Non-pigmented ciliary epithelial cell (primary cell): ENCODE measurements at regions not wholly inside any gene's neighbourhood (a gene's known extent, or its start where the extent isn't known, plus 50 kb on each side); places are given as distances from the start of the nearest gene placed in this dataset.

ENCODE experiments used
- DNase-seq: peaks from one replicate; pipeline ENCODE4 v3.0.0-alpha.2; 2010; ENCODE audit warnings: low read depth

DNA sequence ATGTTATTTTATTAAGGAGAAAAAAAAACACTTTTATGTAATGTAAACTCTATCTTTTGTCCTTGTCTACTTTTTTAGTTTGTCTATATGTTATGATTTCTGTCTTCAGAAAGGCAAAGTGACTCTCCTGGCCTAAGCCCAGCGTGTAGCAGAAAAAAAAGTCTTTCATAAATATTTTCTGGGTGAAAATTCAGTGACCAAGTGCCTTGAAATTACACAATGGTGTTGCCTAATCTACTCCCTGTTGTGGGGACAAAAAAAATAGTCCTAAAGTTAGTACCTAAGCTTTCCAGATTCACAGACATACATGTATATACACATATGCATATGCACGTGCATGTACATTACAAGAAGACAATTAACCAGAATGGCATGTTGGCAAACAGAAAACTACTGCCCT lies 1257.8 kb upstream of the SORCS1 start:
- DNase-seq = no peak

DNA sequence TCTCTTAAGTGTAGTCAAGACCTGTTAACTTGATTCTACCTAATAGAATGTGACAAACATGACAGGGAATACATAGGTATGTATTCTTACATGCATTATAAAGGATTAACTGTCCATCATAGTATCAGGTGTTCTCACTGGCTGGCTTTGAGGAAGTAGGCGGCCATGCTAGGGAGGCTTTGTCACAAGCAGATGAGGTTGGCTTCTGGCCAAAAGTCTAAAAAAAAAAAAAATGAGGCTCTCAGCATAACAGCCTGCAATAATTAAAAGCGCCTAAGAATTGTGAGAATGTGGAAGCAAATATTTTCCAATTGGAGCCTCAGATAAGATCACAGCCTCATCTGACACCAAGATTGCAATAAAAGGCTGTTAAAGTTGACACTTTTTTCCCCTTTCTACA lies 1256.8 kb upstream of the SORCS1 start:
- DNase-seq = no peak

DNA sequence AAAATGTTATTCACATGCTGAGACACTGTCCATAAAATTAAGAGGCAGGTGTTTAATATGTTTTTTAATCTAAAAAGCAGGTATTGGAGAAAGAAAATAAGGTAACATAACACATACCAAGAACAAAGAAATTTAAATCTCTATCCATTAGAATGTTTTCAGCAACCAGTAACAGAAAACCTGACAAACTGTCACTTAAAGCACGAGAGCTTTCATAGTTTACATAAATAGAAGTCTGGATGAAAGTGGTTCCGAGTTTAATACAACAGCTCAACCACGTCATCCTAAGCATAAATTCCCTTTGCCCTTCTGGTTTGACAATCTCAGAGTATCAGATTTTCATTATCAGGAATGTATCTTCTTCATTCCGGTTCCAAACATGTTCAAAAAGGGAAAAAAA lies 1249.4 kb upstream of the SORCS1 start:
- DNase-seq = no peak

DNA sequence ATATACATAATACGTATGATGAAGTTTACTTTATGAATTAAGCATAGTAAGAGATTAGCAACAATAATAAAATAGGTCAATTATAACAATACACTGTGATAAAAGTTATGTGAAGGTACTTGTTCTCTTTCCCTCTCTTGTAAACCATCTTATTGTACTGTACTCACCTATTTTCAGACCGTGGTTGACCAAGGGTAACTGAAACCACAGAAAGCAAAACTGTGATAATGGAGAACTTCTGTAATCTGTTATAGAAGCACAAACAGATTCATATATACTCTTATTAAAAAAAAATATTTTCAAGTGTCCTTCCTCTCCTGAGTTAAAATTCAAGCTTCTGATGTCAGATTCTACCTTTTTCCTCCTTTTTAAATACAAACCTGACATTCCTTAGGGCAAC lies 1247.8 kb upstream of the SORCS1 start:
- no peak for DNase-seq

DNA sequence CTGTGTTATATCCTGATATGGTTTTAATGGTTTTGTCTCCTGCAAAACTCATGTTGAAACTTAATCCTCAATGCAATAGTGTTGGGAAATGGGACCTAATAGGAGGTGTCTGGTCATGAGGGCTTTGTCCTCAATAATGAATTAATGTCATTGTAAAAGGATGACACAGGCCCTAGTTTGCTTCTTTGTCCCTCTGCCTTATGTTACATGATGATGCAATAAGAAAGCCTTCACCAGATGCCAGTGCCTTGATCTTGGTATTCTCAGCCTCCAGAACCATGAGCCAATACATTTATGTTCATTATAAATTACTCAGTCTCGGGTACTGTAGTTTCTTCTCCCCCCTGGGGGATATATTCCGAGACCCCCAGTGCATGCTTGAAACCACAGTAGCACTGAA lies 1247.4 kb upstream of the SORCS1 start:
- DNase-seq = no peak

DNA sequence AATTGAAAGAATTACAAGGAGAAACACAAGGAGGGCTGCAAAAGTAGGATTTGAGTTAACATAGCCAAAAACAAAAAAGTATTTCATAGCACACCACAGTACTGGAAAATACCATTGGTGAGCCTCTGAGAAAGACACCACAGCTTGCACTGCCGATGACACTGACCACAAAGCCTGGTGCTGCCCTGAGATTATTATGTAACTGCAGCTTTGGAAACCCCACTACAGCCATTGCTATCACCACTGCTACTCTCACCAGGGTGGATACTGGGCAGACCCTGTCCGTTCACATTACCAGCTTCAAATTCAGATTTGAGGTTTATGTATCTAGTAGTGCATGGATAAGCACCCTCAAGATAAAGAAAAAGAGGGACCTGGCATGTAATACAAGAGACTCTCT lies 1246.7 kb upstream of the SORCS1 start:
- DNase-seq = no peak

DNA sequence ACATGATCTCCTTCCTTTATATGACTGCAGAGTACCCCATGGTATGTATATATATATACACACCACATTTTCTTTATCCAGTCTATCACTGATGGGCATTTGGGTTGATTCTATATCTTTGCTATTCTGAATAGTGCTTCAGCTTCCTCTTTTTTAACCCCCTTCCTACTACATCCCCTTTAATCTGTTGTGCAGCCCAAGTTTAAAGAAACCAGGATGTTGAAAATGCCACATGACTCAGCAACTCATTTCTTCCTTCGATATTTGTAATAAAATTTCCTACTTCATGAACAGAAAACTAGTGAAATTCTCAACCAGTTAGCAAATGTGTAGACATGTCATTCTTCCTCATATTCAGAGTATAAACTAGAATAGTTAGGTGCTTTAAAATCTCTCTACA lies 1245.7 kb upstream of the SORCS1 start:
- DNase-seq = no peak

DNA sequence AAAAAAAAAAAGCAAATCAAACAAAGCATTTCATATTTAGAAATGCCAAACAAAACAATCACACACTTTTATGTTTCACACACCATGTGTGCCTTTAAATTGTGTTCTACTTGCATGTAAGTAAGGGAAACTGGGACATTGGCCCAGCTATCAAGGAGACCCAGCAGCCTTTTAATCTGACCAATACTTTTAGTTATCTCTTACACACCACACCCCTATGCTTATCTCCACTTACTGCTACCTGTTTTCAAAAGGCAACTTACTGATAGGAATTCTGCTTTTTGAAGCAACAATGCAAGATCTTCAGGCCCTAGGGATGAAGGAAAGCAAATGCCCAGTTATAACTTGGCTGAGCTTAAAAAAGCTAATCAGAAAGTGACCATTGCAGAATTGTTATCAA lies 1244.8 kb upstream of the SORCS1 start:
- DNase-seq = no peak

DNA sequence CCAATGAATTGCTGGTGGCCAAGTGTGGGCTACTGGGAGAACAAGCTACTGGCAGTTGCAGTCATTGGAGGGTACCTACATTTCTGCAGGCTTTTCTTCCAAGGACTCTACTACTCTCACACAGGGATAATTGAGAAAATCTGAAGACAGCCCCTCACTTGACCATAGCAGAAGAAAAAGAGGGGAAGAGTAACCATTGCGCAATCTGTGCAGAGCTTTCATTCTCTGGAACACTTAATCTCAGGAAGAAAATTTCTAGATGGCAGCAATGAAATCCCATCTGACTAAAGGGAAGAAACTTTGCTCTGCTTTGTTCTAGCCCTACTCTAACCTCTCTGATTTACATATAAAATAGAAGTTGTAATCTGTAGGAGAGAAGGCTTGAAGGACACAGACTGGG lies 1239.6 kb upstream of the SORCS1 start:
- DNase-seq = no peak

DNA sequence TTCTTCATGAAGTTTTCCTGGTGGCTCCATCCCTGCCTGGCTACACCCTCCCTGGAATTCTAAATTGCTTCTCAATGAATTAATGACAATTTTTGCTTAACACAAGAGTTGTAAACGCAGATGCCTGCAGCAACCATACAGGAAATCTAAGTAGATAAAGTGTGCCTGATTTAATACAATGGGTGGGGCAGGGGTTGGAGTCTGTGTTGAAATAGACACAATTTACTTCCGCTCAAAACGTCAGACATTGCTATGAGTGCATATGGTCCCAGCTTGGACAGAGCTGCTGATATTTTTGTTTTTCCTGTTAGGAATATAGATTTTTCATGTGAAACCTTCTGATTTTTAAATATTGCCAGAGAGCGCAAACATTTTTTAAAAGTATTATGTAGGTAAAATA lies 1235.0 kb upstream of the SORCS1 start:
- DNase-seq = no peak

DNA sequence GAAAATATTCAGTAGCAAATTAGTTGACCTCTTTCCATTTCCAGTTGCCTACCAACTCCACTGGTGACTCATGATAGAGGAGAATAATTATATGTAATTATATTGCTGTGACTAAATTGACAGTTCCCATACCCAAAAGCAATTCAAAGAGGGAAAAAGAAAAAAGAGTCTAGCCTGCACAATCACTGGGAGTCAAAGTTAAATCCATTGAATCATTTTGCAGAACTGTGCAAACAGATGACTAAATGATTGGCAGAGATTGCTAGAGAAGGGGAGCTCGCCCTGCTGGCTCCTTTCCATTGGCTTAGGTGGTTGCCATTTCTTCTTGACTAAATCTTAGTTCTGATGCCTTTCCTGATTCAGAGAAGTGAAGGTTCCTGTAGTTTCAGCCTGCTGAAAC lies 1228.6 kb upstream of the SORCS1 start:
- DNase-seq = no peak

DNA sequence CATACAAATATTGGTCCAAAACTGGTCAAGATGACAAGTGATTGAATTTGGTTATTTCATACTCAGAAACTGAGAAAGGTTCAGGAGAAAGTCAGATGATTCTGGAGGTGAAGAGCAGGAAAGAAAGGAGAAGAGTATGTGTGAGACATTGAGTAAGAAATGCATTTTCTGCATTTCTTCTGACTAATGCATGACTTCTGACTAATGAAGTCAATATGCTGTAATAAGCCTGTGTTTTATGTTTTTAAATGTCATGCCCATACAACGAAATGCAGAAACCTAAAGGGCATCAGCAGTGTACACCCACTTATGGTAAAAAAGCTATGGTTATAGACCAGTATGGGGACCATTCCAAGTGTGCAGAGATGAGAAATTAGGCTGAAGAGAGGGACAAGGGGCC lies 1227.8 kb upstream of the SORCS1 start:
- DNase-seq = no peak

DNA sequence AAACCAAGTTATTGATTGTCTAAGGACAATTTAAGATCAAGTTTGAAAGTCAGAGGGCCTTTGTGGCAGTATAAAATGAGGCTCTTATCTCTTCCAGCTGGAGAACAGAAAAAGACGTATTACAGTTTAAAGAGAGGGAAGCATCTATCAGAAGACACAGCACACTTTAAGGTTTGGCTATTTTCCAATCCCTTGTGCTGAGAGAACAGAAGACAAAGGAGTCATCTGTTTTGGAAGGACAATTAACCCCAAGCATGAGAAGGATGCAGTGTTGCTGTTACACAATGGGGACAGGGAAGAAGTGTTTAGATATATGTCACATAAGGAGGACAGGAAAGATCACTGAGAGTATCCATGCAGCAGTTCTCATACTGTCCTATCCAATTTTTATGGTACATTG lies 1224.2 kb upstream of the SORCS1 start:
- DNase-seq = no peak

DNA sequence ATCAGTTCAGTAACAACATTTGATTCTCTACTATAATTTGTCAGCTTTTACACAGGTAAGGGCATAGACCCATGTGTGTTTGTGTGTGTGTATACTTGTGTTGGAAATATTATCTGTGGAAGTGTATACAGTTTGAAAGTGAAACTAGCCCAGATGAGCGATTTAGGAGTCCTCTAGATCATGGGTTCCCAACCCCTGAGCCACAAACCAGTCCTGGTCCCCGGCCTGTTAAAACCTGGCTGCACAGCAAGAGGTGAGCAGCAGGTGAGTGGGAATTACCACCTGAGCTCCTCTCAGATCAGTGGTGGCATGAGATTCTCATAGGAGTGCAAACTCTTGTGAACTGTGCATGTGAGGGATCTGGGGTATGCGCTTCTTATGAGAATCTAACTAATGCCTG lies 1221.5 kb upstream of the SORCS1 start:
- DNase-seq = no peak

DNA sequence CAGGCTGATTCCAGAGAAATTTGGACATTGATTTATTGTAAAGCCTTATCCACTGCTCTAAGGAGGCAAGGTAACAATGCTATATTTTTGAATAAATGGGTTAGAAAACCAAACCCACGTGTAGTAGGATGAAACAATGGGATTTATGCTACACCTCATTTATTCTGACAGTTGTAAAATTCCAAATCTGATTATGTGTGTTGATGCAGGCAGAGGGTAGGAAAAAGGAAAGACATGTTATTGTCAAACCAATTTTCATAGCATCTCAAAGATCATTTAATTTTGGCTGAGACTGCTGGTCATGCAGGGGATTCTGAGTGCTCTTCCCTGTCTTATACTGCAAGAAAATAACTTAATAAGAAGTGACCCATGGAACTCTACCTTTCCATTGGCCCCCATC lies 1219.9 kb upstream of the SORCS1 start:
- DNase-seq = no peak

DNA sequence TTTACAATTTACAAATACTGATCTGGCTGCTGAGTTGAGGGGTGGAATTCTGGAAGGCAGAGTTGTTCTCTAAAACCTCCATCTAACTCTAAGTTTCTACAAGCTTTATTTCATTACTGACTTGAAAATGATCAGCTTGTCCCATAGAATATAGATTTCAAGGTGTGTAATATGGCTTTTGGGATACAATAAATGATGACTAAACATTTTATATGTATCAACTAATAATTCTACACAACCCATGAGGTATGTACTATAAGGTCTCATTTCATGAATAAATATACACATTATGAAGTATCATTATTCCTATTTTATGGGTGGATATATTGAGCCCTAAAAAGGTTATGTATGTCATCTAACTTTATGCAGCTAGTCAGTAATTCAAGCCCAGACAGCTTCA lies 1214.3 kb upstream of the SORCS1 start:
- no peak for DNase-seq

DNA sequence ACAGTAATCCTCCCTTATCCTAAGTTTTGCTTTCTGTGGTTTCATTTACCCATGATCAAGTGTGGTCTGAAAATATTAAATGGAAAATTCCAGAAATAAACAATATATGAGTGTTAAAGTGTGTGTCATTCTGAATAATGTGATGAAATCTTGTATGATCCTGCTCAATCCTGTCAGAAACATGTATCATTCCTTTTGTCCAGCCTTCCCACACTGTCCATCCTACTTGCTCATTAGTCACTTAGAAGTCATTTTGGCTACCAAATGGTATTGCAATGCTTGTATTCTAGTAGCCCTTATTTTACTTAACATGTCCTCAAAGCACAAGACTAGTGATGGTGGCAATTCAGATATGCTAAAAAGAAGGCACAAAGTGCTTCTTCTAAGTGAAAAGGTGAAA lies 1211.2 kb upstream of the SORCS1 start:
- no peak for DNase-seq

DNA sequence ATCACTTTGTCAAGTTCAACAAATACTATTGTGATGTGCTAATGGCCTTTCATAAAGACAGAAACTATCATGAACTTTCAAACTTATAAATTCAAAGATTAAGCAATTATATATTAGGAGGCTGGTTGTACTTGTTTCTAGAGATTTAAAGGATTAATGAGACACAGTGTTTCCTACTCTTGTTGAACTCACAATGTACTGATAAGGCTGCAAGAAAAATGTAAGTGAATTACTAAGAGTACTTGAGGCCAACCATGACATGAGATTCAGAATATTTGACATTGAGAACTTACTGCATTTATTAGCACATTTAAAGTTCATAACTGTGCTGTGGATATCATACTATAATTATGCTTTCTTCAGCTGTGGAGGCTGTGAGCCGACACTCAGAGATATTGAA lies 1210.5 kb upstream of the SORCS1 start:
- no peak for DNase-seq

DNA sequence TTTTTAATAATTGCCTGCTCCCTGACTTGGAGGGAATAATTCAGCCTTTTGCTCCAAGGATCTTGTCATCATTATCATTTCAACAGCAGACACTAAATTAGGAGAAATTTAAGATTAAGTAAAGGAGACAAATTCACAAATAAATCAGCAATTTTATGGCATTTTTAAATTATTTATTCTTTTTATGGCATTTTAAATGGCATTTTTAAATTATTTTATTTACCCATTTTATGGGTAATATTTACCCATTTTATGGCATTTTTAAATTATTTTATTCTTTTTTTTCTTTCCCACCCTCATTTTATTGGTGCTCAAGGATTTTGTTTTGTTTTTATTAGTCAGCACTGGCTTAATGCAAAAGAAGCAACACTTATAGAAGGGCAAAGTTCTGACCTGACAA lies 1201.0 kb upstream of the SORCS1 start:
- DNase-seq = no peak

DNA sequence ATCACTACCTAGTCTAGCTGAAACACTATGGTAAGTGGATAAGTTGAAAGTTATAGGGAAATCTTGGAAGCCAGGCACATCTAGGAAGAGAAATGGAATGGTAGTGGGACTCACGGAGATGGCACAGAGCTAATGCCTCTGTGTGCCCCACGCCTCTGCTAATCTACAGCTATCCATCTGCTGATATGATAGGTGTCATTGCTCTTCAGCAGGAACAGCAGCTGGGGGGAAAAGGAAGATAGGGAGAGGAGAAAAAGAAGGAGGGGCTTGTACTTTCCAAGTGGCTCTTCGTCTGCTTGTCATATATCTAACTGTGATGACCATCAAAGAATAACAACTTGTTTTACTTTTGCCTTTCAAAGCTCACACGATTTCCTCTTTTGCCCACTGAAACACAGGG lies 1199.1 kb upstream of the SORCS1 start:
- no peak for DNase-seq

DNA sequence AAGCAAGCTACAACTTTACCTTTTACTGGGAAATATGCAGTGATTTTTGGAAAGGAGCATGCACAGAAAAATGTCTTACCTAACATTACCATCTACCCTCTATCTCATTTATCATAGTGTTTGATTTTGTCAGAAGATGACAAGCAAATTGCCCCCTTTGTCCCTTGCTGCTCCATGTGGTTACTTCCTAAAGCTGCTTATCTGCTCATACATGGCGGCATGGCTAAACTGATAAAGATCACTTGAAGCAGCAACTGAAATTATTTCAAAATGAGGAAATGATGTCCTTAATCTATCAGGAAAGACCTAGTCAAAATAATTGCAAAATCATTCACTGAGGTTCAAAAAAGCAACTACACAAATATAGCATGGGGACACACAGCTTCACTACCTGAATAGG lies 1198.5 kb upstream of the SORCS1 start:
- DNase-seq = no peak

DNA sequence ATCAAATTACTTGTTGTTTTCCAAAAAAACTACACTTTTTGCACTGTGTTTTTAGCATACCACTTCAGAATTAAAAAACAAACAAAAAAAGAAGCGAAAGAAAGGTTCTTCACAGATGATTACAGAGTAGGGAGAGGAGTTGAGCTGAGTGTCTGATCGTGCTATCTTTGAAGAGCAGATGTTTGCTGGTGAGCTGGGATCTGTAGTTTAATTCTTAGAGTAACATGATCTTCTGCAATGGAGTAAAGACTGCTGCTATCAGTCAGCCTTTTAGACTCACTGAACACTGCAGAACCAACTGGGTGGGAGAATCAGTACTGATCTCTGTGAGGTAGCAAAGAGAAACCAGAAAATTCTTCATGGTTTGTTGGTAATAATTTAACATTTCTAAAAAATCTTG lies 1197.8 kb upstream of the SORCS1 start:
- DNase-seq = no peak

DNA sequence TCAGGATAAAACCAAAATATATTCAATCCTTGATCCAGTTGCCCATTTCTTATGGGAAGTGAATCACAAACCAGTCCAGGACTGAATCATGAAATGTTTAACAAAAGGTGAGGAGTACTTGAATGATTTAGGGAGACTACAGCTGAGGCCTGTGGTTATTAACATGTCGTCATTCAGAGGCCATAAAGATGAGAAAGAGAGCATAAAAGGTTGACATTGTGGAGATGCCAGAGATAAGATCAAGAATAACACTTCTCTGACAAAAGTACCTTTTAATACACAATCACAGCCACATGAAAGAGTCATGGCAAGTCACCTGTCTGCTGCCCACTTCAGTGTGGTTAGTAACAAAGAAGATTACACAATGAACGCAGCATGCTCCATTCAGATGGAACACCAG lies 1195.7 kb upstream of the SORCS1 start:
- DNase-seq = no peak

DNA sequence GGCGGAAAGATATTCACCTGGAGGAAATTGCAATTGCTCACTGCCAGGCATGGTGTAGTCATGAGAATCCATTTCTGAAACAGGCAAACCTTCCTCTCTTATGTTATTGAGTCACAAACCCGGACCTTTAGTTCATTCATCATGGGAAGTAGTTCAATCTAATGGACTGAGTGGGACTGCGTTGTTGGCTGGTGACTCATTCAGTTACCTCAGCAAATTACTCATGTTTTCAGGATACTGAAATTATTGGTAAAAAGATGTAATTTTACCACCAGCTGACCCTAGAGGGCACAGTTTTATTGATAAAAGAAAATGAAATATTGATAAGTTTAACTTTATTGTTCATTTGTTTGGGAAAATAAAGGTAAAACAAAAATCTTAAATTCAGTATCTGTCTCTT lies 1194.4 kb upstream of the SORCS1 start:
- peak; percentile 89 for DNase-seq

DNA sequence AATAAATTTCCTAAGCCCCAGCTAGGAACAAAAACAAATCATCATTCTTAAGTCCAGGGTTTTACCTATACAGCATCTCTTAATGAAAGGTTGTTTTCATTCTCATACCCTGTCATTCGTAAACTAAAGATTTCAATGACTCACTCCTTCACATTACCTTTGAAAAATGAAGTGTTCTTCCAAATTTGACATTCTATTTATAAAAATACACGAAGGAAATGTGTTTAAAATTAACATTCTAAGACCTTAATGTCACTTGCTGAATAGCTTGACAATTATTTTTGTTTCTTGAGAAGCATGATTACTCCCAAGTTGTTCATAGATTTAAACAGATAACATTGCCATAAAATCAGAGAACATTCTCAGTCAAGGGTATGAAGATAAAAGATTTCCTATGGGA lies 1188.3 kb upstream of the SORCS1 start:
- DNase-seq = no peak

DNA sequence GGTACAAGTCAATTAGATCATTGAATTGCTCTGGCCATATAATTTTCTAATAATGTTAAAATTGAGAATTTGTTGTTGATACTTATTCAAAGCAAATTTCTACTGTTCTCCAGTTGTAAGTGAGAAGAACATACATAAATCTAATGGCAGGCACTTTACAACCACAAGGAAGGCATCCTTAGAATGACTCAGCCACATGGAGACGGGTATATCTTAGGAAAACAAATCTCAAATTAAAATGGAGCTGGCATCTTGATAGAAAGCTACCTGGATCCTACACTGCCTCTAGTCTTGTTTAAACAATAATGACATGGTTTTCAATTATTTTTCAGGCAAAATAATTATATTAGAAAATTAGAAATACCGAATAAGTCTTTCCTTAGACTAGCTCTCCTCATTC lies 1183.7 kb upstream of the SORCS1 start:
- no peak for DNase-seq
